SU-DHL-6 (cell line): ENCODE measurements at regions not wholly inside any gene's neighbourhood (a gene's known extent, or its start where the extent isn't known, plus 50 kb on each side); places are given as distances from the start of the nearest gene placed in this dataset.

Experiments
- EZH2phosphoT487 ChIP-seq: fragments of 200-600 bp; sonication (generic), shearing (Covaris generic); conservative IDR thresholded peaks from 2 replicates; pipeline ENCODE4 v1.6.1; 2018; ENCODE audit warnings: mild to moderate bottlenecking, antibody characterized with exemption, low read length, moderate library complexity, mixed read lengths
- TF ChIP-seq, protein P1 (sequence below): fragments of 200-600 bp; sonication (generic); IDR thresholded peaks from one replicate; pipeline ENCODE4 v1.5.1; 2017; ENCODE audit warnings: antibody characterized with exemption, mild to moderate bottlenecking, low read length, moderate library complexity; ENCODE audit not compliant: insufficient read depth, poor library complexity, severe bottlenecking

DNA sequence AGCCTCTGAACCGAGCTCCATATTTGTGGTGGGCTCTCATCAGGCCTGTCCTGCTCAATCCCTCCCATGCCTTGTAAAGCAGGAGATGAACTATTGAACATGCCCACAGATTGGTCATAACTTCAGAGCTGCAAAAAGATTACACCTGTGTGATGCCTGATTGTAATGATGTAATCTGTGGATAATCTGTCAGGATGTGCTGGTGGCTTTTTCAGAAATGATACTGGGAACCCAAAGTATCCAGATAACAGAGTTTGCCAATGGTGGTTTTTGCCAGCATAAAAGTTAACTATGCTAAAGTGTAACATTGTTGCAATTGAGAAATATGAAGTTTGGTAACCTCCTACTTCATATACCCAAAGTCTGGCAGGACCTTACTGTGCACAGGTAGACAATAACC is 393.4 kb downstream of the RAPGEF2 start:
- TF ChIP-seq, protein P1, sequence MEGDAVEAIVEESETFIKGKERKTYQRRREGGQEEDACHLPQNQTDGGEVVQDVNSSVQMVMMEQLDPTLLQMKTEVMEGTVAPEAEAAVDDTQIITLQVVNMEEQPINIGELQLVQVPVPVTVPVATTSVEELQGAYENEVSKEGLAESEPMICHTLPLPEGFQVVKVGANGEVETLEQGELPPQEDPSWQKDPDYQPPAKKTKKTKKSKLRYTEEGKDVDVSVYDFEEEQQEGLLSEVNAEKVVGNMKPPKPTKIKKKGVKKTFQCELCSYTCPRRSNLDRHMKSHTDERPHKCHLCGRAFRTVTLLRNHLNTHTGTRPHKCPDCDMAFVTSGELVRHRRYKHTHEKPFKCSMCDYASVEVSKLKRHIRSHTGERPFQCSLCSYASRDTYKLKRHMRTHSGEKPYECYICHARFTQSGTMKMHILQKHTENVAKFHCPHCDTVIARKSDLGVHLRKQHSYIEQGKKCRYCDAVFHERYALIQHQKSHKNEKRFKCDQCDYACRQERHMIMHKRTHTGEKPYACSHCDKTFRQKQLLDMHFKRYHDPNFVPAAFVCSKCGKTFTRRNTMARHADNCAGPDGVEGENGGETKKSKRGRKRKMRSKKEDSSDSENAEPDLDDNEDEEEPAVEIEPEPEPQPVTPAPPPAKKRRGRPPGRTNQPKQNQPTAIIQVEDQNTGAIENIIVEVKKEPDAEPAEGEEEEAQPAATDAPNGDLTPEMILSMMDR: no peak
- TF ChIP-seq EZH2phosphoT487: no peak
